ENCODE measurements at regions not wholly inside any gene's neighbourhood (a gene's known extent, or its start where the extent isn't known, plus 50 kb on each side); places are given as distances from the start of the nearest gene placed in this dataset.

DNA sequence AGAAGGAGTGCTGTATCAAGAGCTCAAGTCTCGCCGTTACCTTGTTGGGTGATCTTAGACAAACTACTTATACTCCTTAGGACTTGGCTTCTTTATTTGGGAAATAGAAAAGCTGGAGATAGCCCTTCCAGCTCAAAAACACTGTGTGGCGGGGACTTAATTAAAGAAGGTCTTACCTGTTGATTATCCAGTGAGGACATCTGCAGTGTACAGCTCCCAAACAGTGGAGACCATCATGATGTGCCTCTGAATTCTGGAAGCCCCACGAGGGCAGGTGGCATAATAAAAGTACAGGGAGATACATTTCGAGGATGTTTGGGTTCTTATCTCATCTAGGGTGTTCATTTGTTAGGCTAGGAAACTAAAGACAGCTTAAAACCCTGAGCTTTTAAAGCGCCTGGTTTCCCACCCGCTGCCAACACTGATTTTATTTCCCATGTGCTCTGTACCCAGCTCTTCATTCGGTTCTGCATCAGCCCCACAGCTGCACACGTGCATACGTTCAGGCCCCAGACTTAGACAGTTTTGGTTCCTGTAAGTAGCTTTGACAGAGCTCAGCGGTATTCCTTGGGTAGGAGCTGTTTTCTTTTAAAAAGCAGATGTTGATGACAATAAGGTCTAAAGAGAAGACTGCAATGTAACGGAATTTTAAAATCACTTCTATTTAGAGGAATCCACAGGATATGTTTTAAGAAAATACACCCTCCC, 80.5 kb upstream of the SIX2 start:
- TF ChIP-seq, protein P1, sequence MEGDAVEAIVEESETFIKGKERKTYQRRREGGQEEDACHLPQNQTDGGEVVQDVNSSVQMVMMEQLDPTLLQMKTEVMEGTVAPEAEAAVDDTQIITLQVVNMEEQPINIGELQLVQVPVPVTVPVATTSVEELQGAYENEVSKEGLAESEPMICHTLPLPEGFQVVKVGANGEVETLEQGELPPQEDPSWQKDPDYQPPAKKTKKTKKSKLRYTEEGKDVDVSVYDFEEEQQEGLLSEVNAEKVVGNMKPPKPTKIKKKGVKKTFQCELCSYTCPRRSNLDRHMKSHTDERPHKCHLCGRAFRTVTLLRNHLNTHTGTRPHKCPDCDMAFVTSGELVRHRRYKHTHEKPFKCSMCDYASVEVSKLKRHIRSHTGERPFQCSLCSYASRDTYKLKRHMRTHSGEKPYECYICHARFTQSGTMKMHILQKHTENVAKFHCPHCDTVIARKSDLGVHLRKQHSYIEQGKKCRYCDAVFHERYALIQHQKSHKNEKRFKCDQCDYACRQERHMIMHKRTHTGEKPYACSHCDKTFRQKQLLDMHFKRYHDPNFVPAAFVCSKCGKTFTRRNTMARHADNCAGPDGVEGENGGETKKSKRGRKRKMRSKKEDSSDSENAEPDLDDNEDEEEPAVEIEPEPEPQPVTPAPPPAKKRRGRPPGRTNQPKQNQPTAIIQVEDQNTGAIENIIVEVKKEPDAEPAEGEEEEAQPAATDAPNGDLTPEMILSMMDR (IDR thresholded peaks at IDR 0.05; ENCODE audit: low read length), result no peak
- no peak for TF ChIP-seq EZH2phosphoT487 (IDR thresholded peaks at IDR 0.05; ENCODE audit: low read length)
